Astrocyte of the hippocampus (primary cell): ENCODE measurements at regions not wholly inside any gene's neighbourhood (a gene's known extent, or its start where the extent isn't known, plus 50 kb on each side); places are given as distances from the start of the nearest gene placed in this dataset.

Experiments
- DNase-seq: peaks from one replicate; pipeline ENCODE4 v3.0.0; 2011; ENCODE audit warnings: low read depth, low spot score

DNA sequence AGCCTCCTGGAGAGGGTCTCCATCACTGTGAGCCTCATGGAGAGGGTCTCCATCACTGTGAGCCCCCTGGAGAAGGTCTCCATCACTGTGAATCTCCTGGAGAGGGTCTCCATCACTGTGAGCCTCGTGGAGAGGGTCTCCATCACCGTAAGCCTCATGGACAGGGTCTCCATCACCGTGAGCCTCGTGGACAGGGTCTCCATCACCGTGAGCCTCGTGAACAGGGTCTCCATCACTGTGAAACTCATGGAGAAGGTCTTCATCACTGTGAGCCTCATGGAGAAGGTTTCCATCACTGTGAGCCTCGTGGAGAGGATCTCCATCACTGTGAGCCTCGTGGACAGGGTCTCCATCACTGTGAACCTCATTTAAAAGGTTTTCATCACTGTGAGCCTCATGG lies 140.0 kb downstream of the ERMARD start:
- DNase-seq, result no peak

DNA sequence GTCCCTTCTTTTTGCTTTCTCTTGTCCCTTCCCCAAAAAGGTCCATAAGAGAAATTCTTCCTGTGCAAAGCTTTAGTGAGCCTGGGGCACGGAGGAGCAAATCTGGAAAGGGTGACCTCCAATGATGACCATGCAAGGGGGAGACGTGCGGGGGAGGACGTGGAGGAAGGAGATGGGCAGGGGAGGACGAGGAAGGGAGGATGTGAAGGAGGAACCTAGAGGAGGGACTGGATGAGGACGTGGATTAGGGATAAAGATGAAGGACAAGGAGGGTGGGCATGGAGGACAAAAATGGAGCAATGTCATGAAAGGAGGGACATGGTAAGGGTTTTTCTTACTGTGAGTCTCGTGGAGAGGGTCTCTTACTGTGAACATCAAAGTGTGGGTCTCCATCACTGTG lies 139.5 kb downstream of the ERMARD start:
- DNase-seq, result no peak

GRCh38 chr6:169890049-169890448 lies 138.6 kb downstream of the ERMARD start:
- no peak for DNase-seq

GRCh38 chr6:169887529-169888140 lies 136.2 kb downstream of the ERMARD start:
- no peak for DNase-seq

GRCh38 chr6:169886631-169887227 lies 135.3 kb downstream of the ERMARD start:
- no peak for DNase-seq

- no peak for DNase-seq
Measured at GRCh38 chr6:169885831-169886230, 134.4 kb downstream of the ERMARD start.

DNA sequence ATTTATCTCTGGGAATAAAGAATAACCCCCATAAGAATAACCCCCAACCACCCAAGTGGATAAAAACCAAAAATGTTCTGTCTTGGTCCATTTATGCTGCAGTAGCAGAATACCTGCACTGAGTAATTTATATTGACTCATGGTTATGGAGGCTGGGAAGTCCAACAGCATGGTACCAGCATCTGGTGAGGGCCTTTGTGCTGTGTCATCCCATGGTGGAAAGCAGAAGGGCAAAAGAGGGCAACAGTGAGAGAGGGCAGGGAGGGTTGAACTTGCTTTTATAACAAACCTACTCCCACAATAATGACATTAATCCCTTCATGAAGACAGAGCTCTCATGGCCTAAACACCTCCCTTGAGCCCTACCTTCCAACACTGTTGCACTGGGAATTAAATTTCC lies 133.7 kb downstream of the ERMARD start:
- DNase-seq, result no peak

DNA sequence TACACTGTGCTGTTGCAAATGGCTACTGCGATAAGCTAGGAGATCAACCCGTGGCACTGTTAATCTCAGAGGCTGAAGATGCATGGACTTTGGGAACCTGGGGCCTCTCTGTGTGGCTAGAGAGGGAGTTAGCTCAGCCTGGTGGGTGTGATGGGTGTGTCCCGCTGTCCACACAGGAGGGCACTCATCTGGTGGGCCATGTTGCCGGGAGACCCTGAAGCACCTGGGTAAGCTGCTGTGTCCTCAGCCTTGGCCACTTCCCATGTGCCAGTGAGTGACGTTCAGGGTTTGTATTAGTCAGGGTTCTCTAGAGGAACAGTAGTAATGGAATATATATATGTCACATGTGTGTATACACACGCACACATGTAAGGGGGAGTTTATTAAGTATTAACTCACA lies 132.7 kb downstream of the ERMARD start:
- no peak for DNase-seq

DNA sequence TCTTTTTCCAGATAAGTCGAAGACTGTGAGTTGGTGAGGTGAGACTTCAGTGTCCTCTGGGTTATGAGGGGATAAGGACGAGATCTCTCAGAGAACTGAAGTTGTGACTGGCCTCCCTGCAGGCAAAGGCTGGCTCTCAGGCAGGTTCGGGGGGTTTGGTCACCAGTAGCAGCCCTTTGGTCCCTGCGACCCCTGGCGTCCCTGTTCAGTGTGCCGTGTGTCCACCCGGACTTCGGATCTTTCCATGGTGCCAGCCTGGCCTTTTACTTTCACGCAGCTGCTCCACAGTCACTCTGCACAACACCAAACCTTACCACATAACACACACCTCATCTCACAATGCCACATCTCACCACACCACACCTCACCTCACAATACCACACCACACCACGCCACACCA lies 131.9 kb downstream of the ERMARD start:
- DNase-seq, result no peak

DNA sequence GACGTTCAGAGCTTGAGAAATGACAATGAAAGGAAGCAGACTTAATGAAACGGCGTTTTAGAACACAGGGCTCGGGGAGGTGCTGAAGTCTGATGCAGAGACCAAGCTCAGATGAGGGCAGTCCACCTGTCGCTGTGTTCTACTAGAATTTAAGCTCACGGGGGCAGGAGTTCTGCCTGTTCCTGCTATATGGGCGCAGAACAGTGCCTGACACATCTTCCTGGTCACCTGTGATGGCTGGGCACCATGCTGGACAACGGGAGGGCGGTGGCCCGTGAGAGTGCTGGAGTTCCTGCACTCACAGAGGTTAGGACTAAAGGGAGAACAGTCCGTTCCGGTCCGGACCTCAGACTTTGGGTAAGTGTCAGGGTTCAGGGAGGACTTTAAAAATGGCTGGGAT lies 130.6 kb downstream of the ERMARD start:
- DNase-seq, result no peak

GRCh38 chr6:169881398-169881797 lies 130.0 kb downstream of the ERMARD start:
- DNase-seq, result no peak

GRCh38 chr6:169880516-169880915 lies 129.1 kb downstream of the ERMARD start:
- DNase-seq, result no peak

DNA sequence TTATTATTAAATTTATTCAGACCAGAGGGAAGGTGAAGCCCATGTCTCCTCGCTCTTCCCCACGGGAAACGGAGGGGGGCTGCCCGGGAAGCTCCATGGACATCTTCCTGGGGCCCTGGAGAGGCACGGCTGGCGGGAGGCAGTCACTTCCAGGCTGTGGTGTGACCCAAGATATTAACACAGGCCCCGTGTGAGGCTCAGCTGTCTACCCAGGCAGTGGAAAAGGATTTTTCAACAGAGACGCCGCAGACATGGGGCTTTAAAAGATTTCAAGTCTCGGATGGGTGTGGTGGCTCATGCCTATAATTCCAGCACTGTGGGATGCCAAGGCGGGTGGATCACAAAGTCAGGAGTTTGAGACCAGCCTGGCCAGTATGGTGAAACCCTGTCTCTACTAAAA lies 117.9 kb downstream of the ERMARD start:
- no peak for DNase-seq

GRCh38 chr6:169868458-169868857 lies 117.0 kb downstream of the ERMARD start:
- DNase-seq, result no peak

- no peak for DNase-seq
Measured at GRCh38 chr6:169867751-169868191, 116.3 kb downstream of the ERMARD start.

GRCh38 chr6:169866668-169867521 lies 115.5 kb downstream of the ERMARD start:
- no peak for DNase-seq

DNA sequence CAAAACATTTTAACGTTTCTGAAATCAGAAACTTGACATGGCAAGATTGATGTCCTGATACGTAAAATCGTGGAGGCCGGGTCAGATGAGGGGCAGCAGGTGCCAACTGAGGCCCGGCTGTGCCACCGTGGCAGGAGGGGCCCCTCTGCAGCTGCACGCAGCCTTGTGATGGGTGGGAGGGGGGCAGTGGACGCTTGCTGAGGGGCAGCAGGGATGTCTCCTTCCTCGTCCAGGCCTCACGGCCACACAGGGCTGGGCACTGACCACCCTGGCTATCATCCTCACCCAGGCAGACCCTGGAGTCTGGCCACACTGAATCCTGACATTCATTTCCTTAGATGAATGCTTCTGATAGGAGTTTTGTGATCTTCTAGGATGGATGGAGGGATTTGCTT lies 114.7 kb downstream of the ERMARD start:
- DNase-seq, result no peak

- no peak for DNase-seq
Measured at GRCh38 chr6:169865346-169866139, 114.1 kb downstream of the ERMARD start.

- DNase-seq, result no peak
Measured at GRCh38 chr6:169864148-169865020, 113.0 kb downstream of the ERMARD start.

DNA sequence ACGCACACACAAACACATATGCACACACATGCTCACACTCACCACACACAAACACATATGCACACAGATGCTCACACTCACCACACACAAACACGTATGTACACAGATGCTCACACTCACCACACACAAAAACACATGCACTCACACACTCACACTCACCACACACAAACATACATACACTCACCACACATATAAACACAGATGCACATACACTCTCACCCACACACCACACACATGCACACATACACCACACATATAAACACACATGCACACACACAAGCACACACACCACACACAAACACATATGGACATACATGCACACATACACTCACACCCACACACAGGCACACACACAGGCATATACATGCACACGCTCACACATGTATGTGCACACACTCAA lies 112.3 kb downstream of the ERMARD start:
- DNase-seq, result no peak

DNA sequence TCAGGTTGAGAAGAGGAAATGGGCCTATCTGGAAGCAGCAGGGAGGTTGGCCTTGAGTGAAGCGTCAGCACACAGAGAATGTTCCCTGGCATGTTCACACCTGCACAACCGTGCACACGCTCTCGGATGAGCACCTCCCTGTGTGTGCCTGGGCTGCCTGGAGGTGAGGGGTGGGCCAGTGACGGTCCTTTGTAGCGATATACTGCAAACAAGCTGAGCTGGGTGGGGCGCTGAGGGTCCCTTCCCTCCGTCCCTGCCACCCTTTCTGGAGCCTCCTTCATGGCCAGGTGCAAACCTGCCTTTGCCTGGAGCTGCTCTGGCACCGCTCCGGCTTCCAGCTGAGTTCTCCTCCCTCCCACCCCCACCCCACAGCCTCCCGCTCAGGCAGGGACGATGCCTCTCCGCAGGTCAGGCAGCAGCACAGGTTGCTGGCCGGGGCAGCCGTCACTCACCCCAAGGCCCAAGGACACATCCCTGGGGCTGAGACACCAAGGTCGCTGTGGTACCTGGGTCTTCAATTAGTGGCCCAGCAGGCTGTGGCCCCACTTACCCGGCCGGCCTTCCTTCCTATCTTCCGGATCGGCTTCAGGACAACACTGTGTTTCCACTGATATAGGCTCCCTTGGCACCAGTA lies 111.6 kb downstream of the ERMARD start:
- DNase-seq, result no peak
